HepG2 (cell line): ENCODE measurements at regions not wholly inside any gene's neighbourhood (a gene's known extent, or its start where the extent isn't known, plus 50 kb on each side); places are given as distances from the start of the nearest gene placed in this dataset.

Experiments used
- CREB3 ChIP-seq: sonication (generic); formaldehyde crosslinking; IDR thresholded peaks from 2 replicates; pipeline ENCODE4 v1.5.0; 2020; ENCODE audit warnings: missing genetic modification reagents
- EED ChIP-seq: sonication (generic); formaldehyde crosslinking; IDR thresholded peaks from 2 replicates; pipeline ENCODE4 v1.5.0; 2020; ENCODE audit warnings: mild to moderate bottlenecking, missing genetic modification reagents
- HDAC2 ChIP-seq: sonication (generic); formaldehyde crosslinking; IDR thresholded peaks from 2 replicates; pipeline ENCODE4 v1.4.0; 2020; ENCODE audit warnings: missing genetic modification reagents
- HNF4A ChIP-seq: sonication (generic); formaldehyde crosslinking; IDR thresholded peaks from 2 replicates; pipeline ENCODE4 v1.4.0; 2020; ENCODE audit warnings: missing genetic modification reagents
- KLF13 ChIP-seq: sonication (generic); formaldehyde crosslinking; IDR thresholded peaks from 2 replicates; pipeline ENCODE4 v1.4.0; 2020; ENCODE audit warnings: mild to moderate bottlenecking, missing genetic modification reagents
- MBNL3 ChIP-seq: fragments of 250-450 bp; sonication (Bioruptor Pico); conservative IDR thresholded peaks from 2 replicates; pipeline ENCODE4 v1.8.0; 2022; ENCODE audit warnings: mild to moderate bottlenecking, inconsistent platforms
- NCOA2 ChIP-seq: sonication (generic); formaldehyde crosslinking; IDR thresholded peaks from 2 replicates; pipeline ENCODE4 v1.8.0; 2022; ENCODE audit warnings: inconsistent platforms
- PITX1 ChIP-seq: sonication (generic); formaldehyde crosslinking; IDR thresholded peaks from 2 replicates; pipeline ENCODE4 v1.5.1; 2020; ENCODE audit warnings: mild to moderate bottlenecking, missing genetic modification reagents
- POLR2A ChIP-seq, 2 experiments: IDR thresholded peaks; 2 replicates each; pipeline ENCODE4 v1.6.1; 2011; ENCODE audit warnings: low read depth in 2 of 2, low read length in 2 of 2, mild to moderate bottlenecking in 1 of 2, moderate library complexity in 1 of 2; ENCODE audit not compliant: insufficient read depth in 1 of 2
- RFXAP ChIP-seq: sonication (generic); formaldehyde crosslinking; IDR thresholded peaks from 2 replicates; pipeline ENCODE4 v1.4.0; 2020; ENCODE audit warnings: missing genetic modification reagents, borderline replicate concordance
- SNAPC2 ChIP-seq: sonication (generic); formaldehyde crosslinking; IDR thresholded peaks from 2 replicates; pipeline ENCODE4 v1.8.1; 2022; ENCODE audit warnings: mild to moderate bottlenecking, missing genetic modification reagents
- YEATS2 ChIP-seq: sonication (generic); formaldehyde crosslinking; IDR thresholded peaks from 2 replicates; pipeline ENCODE4 v1.4.0; 2020; ENCODE audit warnings: missing genetic modification reagents, borderline replicate concordance
- YY1 ChIP-seq: IDR thresholded peaks from 2 replicates; pipeline ENCODE4 v1.6.1; 2011; ENCODE audit warnings: low read length, low read depth, moderate library complexity, mild to moderate bottlenecking; ENCODE audit not compliant: insufficient read depth, insufficient replicate concordance
- ZBTB3 ChIP-seq: sonication (generic); formaldehyde crosslinking; IDR thresholded peaks from 2 replicates; pipeline ENCODE4 v1.4.0; 2020; ENCODE audit warnings: low read depth, mild to moderate bottlenecking, moderate library complexity, missing genetic modification reagents, borderline replicate concordance
- ZNF143 ChIP-seq: sonication (generic); formaldehyde crosslinking; IDR thresholded peaks from 2 replicates; pipeline ENCODE4 v1.4.0; 2020; ENCODE audit warnings: missing genetic modification reagents
- ZNF496 ChIP-seq: sonication (generic); formaldehyde crosslinking; IDR thresholded peaks from 2 replicates; pipeline ENCODE4 v1.8.1; 2023; ENCODE audit warnings: mild to moderate bottlenecking, moderate library complexity, missing genetic modification reagents; ENCODE audit not compliant: insufficient replicate concordance
- ZNF564 ChIP-seq: sonication (generic); formaldehyde crosslinking; IDR thresholded peaks from 2 replicates; pipeline ENCODE4 v1.8.1; 2023; ENCODE audit warnings: mild to moderate bottlenecking, missing genetic modification reagents
- ZNF672 ChIP-seq: sonication (generic); formaldehyde crosslinking; IDR thresholded peaks from 2 replicates; pipeline ENCODE4 v1.8.1; 2022; ENCODE audit warnings: missing genetic modification reagents
- ZNF737 ChIP-seq: sonication (generic); formaldehyde crosslinking; IDR thresholded peaks from 2 replicates; pipeline ENCODE4 v1.5.0; 2020; ENCODE audit warnings: missing genetic modification reagents, mild to moderate bottlenecking, borderline replicate concordance
- TF ChIP-seq, protein P1 (sequence below): sonication (generic); formaldehyde crosslinking; IDR thresholded peaks from 2 replicates; pipeline ENCODE4 v1.4.0; 2020; ENCODE audit warnings: missing genetic modification reagents, borderline replicate concordance
- TF ChIP-seq, protein P2 (sequence below): sonication (generic); formaldehyde crosslinking; IDR thresholded peaks from 2 replicates; pipeline ENCODE4 v1.4.0; 2020; ENCODE audit warnings: missing genetic modification reagents

GRCh38 chr2:111617299-111618225, 266.4 kb downstream of the ANAPC1 start (continued):
- TF ChIP-seq, protein P1, sequence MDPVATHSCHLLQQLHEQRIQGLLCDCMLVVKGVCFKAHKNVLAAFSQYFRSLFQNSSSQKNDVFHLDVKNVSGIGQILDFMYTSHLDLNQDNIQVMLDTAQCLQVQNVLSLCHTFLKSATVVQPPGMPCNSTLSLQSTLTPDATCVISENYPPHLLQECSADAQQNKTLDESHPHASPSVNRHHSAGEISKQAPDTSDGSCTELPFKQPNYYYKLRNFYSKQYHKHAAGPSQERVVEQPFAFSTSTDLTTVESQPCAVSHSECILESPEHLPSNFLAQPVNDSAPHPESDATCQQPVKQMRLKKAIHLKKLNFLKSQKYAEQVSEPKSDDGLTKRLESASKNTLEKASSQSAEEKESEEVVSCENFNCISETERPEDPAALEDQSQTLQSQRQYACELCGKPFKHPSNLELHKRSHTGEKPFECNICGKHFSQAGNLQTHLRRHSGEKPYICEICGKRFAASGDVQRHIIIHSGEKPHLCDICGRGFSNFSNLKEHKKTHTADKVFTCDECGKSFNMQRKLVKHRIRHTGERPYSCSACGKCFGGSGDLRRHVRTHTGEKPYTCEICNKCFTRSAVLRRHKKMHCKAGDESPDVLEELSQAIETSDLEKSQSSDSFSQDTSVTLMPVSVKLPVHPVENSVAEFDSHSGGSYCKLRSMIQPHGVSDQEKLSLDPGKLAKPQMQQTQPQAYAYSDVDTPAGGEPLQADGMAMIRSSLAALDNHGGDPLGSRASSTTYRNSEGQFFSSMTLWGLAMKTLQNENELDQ (CRISPR knock-in tag), result no peak
- TF ChIP-seq ZBTB3 (CRISPR knock-in tag), result no peak
- peak; percentile 83 for TF ChIP-seq NCOA2 (CRISPR knock-in tag)
- no peak for TF ChIP-seq PITX1 (CRISPR knock-in tag)
- no peak for TF ChIP-seq YY1
- TF ChIP-seq ZNF564 (CRISPR knock-in tag), result no peak
- TF ChIP-seq POLR2A (IDR thresholded peaks at IDR 0.05; ENCODE audit: insufficient read depth in 1 of 2, low read depth in 2 of 2, low read length in 2 of 2), result peak in 1 of 2 experiments; percentile 24; a peak in 1 of 4 replicates
- TF ChIP-seq ZNF672, result no peak
- no peak for TF ChIP-seq ZNF143
- no peak; the same call in 1 of the 2 replicates for TF ChIP-seq KLF13 (CRISPR knock-in tag)
- TF ChIP-seq CREB3, result no peak
- TF ChIP-seq, protein P2, sequence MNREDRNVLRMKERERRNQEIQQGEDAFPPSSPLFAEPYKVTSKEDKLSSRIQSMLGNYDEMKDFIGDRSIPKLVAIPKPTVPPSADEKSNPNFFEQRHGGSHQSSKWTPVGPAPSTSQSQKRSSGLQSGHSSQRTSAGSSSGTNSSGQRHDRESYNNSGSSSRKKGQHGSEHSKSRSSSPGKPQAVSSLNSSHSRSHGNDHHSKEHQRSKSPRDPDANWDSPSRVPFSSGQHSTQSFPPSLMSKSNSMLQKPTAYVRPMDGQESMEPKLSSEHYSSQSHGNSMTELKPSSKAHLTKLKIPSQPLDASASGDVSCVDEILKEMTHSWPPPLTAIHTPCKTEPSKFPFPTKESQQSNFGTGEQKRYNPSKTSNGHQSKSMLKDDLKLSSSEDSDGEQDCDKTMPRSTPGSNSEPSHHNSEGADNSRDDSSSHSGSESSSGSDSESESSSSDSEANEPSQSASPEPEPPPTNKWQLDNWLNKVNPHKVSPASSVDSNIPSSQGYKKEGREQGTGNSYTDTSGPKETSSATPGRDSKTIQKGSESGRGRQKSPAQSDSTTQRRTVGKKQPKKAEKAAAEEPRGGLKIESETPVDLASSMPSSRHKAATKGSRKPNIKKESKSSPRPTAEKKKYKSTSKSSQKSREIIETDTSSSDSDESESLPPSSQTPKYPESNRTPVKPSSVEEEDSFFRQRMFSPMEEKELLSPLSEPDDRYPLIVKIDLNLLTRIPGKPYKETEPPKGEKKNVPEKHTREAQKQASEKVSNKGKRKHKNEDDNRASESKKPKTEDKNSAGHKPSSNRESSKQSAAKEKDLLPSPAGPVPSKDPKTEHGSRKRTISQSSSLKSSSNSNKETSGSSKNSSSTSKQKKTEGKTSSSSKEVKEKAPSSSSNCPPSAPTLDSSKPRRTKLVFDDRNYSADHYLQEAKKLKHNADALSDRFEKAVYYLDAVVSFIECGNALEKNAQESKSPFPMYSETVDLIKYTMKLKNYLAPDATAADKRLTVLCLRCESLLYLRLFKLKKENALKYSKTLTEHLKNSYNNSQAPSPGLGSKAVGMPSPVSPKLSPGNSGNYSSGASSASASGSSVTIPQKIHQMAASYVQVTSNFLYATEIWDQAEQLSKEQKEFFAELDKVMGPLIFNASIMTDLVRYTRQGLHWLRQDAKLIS (CRISPR knock-in tag), result 0 out of 2 replicates have a peak, but pooled peaks have one; percentile 15
- peak; percentile 69 for TF ChIP-seq HNF4A (CRISPR knock-in tag)
- TF ChIP-seq SNAPC2 (CRISPR knock-in tag), result 0 out of 2 replicates have a peak, but pooled peaks have one; percentile 40
- TF ChIP-seq EED (CRISPR knock-in tag), result 0 out of 2 replicates have a peak, but pooled peaks have one; percentile 71
- peak; percentile 40; the same call in 1 of the 2 replicates for TF ChIP-seq YEATS2 (CRISPR knock-in tag)
- TF ChIP-seq RFXAP (CRISPR knock-in tag), result no peak
- TF ChIP-seq ZNF496 (CRISPR knock-in tag), result no peak
- no peak for TF ChIP-seq ZNF737 (CRISPR knock-in tag)
- TF ChIP-seq HDAC2 (CRISPR knock-in tag), result peak; percentile 50; the same call in 1 of the 2 replicates
- TF ChIP-seq MBNL3 (CRISPR knock-in tag), result no peak
